Osteocyte (in vitro differentiated cells): ENCODE measurements at regions not wholly inside any gene's neighbourhood (a gene's known extent, or its start where the extent isn't known, plus 50 kb on each side); places are given as distances from the start of the nearest gene placed in this dataset.

ENCODE experiments used
- DNase-seq: peaks from one replicate; pipeline ENCODE4 v3.0.0; 2021; ENCODE audit warnings: mixed read lengths; ENCODE audit not compliant: unreplicated experiment; ENCODE audit errors: extremely low spot score
- H3K27ac Mint-ChIP-seq: one replicate; pipeline ENCODE4 v1.8.0; 2021; ENCODE audit warnings: mild to moderate bottlenecking, mixed read lengths; ENCODE audit not compliant: unreplicated experiment
- H3K27me3 Mint-ChIP-seq: one replicate; pipeline ENCODE4 v1.8.0; 2021; ENCODE audit warnings: mixed read lengths; ENCODE audit not compliant: unreplicated experiment
- H3K36me3 Mint-ChIP-seq: one replicate; pipeline ENCODE4 v1.8.0; 2021; ENCODE audit warnings: mixed read lengths; ENCODE audit not compliant: unreplicated experiment
- H3K4me1 Mint-ChIP-seq: one replicate; pipeline ENCODE4 v1.8.0; 2021; ENCODE audit warnings: mixed read lengths; ENCODE audit not compliant: unreplicated experiment
- H3K4me3 Mint-ChIP-seq: one replicate; pipeline ENCODE4 v1.8.0; 2021; ENCODE audit warnings: mild to moderate bottlenecking, moderate library complexity, mixed read lengths; ENCODE audit not compliant: unreplicated experiment
- H3K9me3 Mint-ChIP-seq: one replicate; pipeline ENCODE4 v1.8.0; 2021; ENCODE audit warnings: mixed read lengths; ENCODE audit not compliant: unreplicated experiment
- CTCF ChIP-seq: fragments of 200-600 bp; sonication (generic); IDR thresholded peaks from 2 replicates; pipeline ENCODE4 v1.5.0; 2021; ENCODE audit warnings: antibody characterized with exemption, mild to moderate bottlenecking, moderate library complexity

GRCh38 chr2:35365859-35366258 is 989.7 kb upstream of the CRIM1 start:
- Mint-ChIP-seq H3K36me3 (no peaks in the 10 kb centered on the region), H3K4me3 (no peak overlapping the region), H3K4me1 (peaks cover 10% of the 10 kb centered on the region), H3K9me3 (peaks cover 4% of the 10 kb centered on the region), H3K27ac (no peak overlapping the region), H3K27me3 (peaks cover 9% of the 10 kb centered on the region)
- DNase-seq: no peak
- TF ChIP-seq CTCF: peak; percentile 24

GRCh38 chr2:35356332-35356731 is 999.2 kb upstream of the CRIM1 start:
- H3K4me1 Mint-ChIP-seq: no peaks in the 10 kb centered on the region
- H3K27me3 Mint-ChIP-seq: peaks cover 17% of the 10 kb centered on the region
- H3K9me3 Mint-ChIP-seq: peaks cover 9% of the 10 kb centered on the region
- no peak for DNase-seq
- H3K27ac Mint-ChIP-seq: no peak overlapping the region
- H3K4me3 Mint-ChIP-seq: no peak overlapping the region
- H3K36me3 Mint-ChIP-seq: no peaks in the 10 kb centered on the region
- no peak for TF ChIP-seq CTCF

- no peak overlapping the region for H3K4me3 Mint-ChIP-seq
- no peak for TF ChIP-seq CTCF
- peaks cover 23% of the 10 kb centered on the region for H3K27me3 Mint-ChIP-seq
- H3K9me3 Mint-ChIP-seq: peaks cover 5% of the 10 kb centered on the region
- DNase-seq: no peak
- no peak overlapping the region for H3K27ac Mint-ChIP-seq
- H3K36me3 Mint-ChIP-seq: no peaks in the 10 kb centered on the region
- no peaks in the 10 kb centered on the region for H3K4me1 Mint-ChIP-seq
Measured at GRCh38 chr2:35355056-35355455, 1000.5 kb upstream of the CRIM1 start.

GRCh38 chr2:35347561-35347960 is 1008.0 kb upstream of the CRIM1 start:
- Mint-ChIP-seq H3K9me3 (peaks cover 2% of the 10 kb centered on the region), H3K36me3 (no peaks in the 10 kb centered on the region), H3K27me3 (peaks cover 54% of the 10 kb centered on the region), H3K27ac (no peak overlapping the region), H3K4me1 (no peaks in the 10 kb centered on the region), H3K4me3 (no peak overlapping the region)
- no peak for TF ChIP-seq CTCF
- DNase-seq: no peak

GRCh38 chr2:35343135-35343534 is 1012.4 kb upstream of the CRIM1 start:
- no peak for DNase-seq
- no peak overlapping the region for H3K4me3 Mint-ChIP-seq

More at GRCh38 chr2:35343135-35343534, 1012.4 kb upstream of the CRIM1 start:
- Mint-ChIP-seq H3K9me3 (peaks cover 8% of the 10 kb centered on the region), H3K27ac (no peak overlapping the region), H3K27me3 (peaks cover 29% of the 10 kb centered on the region), H3K4me1 (peaks cover 20% of the 10 kb centered on the region), H3K36me3 (peaks cover 2% of the 10 kb centered on the region)
- peak; percentile 46 for TF ChIP-seq CTCF
